Suppressor macrophage (primary cell): ENCODE measurements at regions not wholly inside any gene's neighbourhood (a gene's known extent, or its start where the extent isn't known, plus 50 kb on each side); places are given as distances from the start of the nearest gene placed in this dataset.
A peak's percentile ranks its signal among the peaks of the same experiment; 100 is the strongest.
"Not testable (repeated sequence)": the region's sequence is repeated elsewhere in the genome, so short reads cannot be mapped to it uniquely, and the experiment has no call there.

Experiments
- DNase-seq, 4 experiments: peaks; one replicate each; pipeline ENCODE4 v3.0.0-alpha.2; 2020 to 2022

GRCh38 chr2:234553223-234553622 lies 56.3 kb upstream of the ARL4C start:
- not testable (repeated sequence) for DNase-seq

DNA sequence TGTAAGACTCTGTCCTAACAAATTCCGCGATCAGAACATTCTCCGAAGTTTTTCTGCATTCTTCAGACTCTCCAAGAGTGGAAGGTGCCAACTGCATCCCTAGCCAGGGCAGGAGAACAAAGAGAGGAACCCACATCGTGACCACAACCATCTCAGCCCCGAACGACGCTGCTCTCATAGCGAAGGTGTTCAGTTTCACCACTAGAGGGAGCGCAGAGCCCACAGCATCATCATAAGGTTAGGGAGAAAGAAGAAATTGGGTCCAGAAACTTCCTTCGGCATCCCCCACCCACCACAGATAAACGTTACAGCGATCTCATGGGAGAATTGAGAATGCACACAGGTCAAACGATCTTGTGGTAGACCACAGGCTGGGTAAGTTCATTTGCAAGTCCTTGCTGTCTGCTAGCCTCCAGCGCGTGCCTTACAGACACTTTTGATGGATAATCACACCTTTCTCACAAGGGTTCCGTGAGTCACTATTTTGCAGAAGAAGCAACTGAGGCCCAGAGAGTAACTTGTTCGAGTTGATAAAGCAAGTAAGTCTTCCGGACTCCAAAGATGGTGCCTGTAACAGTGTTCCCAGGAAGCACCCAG lies 53.7 kb upstream of the ARL4C start:
- DNase-seq: peak; percentile 75 to 85 (median 77)

- DNase-seq: no peak
Observed at GRCh38 chr2:234550056-234550455, 53.2 kb upstream of the ARL4C start.

DNA sequence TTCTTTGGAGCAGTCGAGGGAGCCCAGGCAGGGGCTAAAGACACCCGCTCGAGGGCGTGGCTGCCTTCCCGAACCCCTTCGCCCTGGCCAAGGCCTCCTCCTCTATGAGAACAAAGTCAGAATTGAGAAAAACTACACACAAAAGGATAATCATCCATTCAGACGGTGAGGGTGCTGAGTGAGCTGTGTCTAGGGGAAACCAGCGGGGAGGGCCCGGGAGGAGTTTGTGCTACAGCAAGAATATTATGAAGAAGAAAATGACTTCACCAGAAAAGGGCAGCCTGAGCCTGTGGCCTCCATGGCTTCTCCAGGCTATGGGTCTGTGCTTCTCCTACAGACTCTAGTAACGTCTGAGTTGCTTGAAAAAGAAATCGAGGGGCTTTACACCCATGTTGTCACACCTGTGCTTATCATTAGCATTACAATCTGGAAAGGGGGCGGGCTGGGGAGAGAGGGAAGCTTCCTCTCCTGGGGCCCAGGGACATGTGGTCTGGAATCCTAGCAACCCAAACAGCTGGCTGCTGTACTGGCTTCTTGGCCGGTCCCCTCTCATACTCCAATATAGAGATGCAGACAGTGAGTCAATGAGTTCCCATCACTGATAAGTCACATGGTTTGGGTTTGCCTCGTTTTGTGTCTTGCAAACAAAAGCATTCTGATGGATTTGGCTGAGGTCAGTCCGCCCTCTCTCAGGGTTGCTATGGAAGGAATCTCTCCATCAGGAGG lies 52.0 kb upstream of the ARL4C start:
- no peak for DNase-seq

DNA sequence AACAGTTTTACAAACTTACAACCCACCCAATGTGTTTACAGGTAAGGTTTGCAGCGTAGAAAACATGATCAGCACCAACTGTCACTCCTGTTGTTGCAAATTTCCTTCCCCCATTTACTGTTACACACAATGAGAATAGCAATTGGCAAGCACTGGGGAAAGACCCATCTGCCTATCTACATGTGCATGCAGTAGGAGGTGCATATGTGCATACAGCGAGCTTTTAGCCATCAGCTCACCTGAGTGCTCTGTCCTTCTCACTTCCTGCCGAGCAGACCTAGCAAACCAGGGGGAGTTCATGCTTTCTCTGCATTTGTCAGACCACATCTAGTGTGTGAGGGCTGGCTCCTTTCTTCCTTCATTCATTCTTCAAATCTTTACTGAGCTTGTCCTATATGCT lies 49.9 kb upstream of the ARL4C start:
- DNase-seq: no peak
